COLO829 (cell line): ENCODE measurements at regions not wholly inside any gene's neighbourhood (a gene's known extent, or its start where the extent isn't known, plus 50 kb on each side); places are given as distances from the start of the nearest gene placed in this dataset.
"Not testable (repeated sequence)": the region's sequence is repeated elsewhere in the genome, so short reads cannot be mapped to it uniquely, and the experiment has no call there.

Experiments used
- DNase-seq: peaks from one replicate; pipeline ENCODE4 v3.0.0; 2012; ENCODE audit warnings: low spot score

- DNase-seq, result no peak
Observed at GRCh38 chr10:108966005-108966404, 957.3 kb downstream of the XPNPEP1 start.

GRCh38 chr10:108962172-108962571, 961.1 kb downstream of the XPNPEP1 start:
- DNase-seq, result no peak

DNA sequence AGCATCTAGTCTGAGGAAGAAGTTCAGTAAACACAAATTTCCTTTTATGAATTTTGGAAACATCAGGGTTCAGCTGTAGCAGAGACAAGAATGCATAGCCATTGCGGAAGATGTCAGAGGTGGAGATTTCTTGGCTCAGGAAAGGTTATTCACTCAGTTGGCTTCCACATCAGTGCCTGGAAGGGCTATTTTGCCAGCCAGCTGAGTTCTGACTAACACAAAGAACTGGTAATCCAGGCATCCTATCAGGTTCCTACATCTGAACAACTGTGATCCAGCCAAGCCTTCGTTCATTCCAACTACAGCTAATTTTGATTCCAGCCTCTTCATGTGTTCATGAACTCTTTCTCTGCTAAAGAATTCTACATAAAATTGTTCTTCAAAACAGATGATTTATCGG, 965.6 kb downstream of the XPNPEP1 start:
- DNase-seq, result no peak

GRCh38 chr10:108956149-108956548, 967.2 kb downstream of the XPNPEP1 start:
- DNase-seq, result no peak

- not testable (repeated sequence) for DNase-seq
Observed at GRCh38 chr10:108920029-108920428, 1003.3 kb downstream of the XPNPEP1 start.

DNA sequence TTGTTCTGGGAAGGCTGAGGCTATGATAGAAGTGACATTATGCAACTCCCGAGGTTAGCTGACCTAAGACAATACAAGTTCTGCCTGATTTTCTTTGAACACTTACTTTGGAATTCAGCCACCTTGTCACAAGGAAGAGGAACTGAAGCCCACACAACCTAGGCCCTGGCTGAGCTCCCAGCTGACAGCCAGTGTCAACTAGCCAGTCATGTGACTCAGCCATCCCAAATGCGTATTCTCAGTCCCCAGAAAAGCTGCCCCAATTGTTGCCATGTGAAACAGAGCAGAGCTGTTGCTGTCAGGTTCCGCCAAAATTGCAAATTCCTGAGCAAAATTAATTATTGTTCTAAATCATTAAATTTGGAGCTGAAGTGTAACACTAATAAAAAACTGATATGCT, 1010.0 kb downstream of the XPNPEP1 start:
- DNase-seq, result no peak

DNA sequence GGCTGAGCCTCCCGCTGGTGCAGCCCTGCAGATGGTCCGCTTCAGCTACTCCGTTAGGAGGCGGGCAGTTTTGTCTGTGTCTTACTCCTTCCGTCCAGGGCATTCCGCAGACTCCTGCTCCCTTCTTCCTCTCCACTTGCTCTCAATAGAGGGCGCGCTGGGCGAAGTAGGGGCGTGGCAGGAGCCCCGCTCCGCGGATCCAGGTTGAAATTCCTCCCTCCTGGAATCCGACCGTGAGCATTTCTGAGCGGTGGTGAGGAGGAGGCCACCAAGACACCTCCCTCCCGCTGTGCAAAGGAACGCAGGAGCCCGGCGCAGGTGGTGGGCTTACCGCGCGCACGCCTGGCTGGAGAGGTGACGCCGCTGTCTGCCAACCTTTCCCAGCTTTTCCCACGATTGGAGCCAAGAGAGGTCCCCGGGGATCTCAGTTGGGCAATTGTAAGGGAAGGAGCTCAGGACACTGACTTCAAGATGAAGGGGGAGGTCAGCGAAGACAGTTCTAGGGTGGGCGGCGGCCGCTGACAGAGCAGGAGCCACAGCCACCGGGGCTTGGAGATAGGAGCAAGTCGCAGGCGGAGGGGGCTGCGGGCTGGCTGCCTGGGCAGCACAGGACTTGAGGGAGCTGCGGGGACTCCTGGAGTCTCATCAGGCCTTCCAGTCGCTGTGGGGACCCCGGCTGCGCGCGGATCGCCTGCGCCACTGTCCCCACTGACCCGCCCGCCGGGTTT, 1011.3 kb downstream of the XPNPEP1 start:
- DNase-seq, result peak; percentile 2

GRCh38 chr10:108908096-108908495, 1015.2 kb downstream of the XPNPEP1 start:
- DNase-seq, result no peak

- no peak for DNase-seq
Observed at GRCh38 chr10:108905821-108906220, 1017.5 kb downstream of the XPNPEP1 start.

- DNase-seq, result no peak
Observed at GRCh38 chr10:108905171-108905570, 1018.1 kb downstream of the XPNPEP1 start.

DNA sequence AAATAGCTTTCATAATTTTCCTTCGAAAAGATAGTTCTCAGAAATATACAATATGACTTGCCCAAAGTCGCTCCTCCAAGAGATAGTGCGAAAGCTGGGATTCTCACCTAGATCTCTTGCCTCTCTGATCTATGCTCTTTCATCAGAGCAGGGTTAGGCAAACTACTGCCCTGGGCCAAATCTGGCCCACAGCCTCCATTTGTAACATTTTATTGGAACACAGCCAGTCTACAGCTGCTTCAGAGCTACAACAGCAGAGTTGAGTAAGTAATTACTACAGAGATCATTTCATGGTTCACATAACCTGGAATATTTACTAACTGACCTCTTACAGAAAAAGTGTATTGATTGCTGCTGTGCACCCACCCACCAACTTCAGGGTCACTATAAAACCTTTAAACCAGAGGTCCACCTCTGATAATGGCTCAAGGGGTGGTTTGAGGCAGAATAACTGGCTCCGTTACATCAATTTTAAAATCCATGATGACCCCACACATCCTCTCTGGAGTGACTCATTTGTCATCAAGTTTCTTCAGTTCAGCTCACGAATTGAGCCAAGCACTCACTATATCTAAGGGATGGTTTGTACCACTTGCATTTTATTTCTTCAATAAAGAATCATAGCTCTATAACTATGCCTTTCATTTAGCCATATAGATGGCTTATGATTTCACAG, 1019.0 kb downstream of the XPNPEP1 start:
- DNase-seq, result no peak

DNA sequence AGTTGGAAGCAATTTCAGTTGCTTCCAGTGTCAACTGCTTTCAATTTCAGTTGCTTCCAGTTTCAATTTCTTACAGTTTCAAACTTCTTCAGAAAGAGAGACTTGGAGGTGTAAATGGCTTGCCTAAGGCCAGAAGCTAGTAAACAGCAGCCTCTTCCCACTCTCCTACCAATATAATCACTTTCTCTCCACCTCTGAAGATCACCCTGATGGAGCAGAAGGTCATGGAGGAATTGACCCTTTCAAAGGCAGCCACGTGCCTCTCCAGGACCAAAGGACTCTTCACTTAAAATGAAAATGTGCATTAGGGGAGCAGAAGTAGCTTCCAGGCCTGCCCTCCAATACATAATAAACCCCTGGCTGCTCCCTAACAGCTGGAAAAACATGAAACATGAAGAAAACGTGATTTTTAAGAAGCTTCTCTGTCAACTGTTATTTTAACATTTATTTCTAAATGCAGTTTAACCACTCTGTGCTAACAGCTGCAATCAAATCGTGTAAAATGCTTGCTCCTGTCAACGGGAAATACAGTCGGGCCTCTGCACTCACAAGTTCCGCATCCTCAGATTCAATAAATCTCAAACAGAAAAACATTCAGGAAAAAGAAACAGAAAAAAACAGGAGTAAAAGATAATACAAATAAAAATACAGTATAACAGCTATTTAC, 1020.6 kb downstream of the XPNPEP1 start:
- DNase-seq, result no peak

GRCh38 chr10:108901781-108902618, 1021.3 kb downstream of the XPNPEP1 start:
- no peak for DNase-seq

- no peak for DNase-seq
Observed at GRCh38 chr10:108899670-108900069, 1023.6 kb downstream of the XPNPEP1 start.

DNA sequence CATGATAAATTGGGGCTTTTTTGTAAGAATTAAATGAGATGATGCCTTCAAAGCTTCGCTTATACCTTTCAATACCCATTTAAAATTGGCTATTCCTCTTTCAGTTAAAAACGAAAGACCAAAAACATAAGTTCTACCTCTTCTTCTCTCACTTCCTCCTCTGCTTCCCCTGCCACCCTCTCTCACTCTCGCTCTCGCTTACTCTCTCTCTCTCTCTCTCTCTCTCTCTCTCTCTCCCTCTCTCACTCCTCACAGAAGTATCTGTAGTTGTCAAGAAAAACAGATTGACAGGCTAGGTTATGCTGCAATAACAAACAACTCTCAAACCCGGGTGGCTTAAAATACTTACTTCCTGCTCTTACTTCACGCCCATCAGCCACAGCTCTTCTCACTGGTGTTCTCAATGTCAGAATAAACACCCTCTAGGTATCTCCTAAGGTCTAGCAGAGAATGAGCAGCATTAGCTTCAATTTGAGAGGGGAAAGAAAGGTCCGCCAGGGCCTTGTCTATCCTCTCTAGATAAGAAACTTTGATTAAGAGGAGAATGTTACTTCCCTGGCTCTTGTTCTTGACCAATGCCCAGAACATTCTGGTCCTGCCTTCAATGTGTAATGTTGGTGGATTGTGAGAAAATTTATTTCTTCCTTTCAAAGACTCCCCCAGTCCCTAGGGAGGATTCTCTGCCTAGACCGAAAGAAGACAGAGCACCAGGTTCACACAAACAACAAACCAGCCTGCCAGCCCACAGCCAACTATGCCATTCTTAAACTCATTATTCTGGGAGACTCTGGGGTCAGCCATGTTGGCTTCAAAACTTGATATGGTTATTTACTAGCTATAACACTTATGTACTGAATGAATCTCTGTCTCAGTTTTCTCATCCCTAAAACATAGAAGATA, 1028.7 kb downstream of the XPNPEP1 start:
- no peak for DNase-seq

GRCh38 chr10:108877095-108877561, 1046.2 kb downstream of the XPNPEP1 start:
- no peak for DNase-seq

DNA sequence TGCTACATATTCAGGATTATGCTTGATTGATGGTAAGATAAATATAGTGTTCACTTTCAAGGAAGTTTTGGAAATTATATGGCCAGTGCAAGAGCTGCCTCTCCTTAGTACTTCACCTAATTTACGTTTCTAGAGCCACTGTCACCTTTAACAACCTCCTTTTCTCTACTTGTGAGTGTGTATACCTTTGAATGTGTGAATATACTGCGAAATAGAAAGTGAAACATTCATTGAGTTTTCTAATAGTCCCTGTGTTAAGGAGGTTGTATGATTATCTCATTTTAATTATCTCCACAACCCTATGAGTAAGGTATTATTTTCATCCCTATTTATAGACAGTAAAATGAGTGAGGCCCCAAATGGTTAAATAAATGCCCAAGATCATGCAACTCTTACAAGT, 1050.5 kb downstream of the XPNPEP1 start:
- no peak for DNase-seq

DNA sequence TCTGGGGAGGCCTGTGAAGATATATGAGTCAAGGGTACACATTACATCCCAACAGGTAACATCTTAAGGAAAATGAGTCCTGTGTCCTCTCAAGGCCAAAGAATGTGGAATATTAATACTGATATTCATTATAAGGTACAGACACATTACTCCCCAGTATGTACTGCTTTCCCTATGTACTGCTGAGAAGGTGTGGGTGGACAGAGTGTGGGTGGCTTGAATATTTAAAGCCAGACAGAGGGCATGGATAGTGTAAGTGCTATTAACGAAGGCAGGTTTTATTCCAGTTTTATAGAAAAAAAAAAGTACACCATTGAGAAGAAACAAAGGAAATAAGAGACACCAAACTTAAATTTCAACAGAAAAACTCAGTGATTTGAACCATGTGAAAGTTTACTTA, 1054.4 kb downstream of the XPNPEP1 start:
- DNase-seq, result no peak

DNA sequence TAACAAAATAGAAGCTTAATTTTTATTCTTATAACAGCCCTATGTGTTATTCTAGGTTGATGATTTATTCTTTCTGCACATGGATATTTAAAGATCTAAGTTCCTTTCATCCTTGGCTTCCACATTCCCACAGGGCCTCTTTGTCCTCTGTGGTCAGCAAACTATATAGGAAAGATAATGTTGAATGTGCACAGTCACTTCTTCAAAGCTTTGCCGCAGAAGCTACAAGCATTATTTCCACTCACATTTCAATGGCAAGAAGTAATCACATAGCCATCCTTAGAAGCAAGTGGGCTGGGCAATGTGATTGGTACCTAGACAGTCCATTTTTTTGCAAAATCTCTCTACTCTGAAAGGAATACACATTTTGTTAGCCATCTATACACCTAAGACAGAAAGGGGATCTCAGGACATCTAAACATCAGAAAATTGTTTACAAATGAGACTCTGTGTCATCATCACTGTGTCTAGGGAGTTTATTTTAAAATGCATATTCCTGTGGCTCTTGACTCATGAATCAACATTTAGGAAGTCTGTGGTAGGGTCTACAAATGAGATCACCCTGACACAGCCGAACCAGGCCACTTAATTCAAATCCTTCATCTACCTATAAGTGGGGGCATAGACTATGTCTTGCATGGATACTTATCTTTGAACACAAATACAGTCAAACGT, 1060.5 kb downstream of the XPNPEP1 start:
- no peak for DNase-seq

GRCh38 chr10:108861181-108861754, 1062.0 kb downstream of the XPNPEP1 start:
- DNase-seq, result no peak
